ENCODE measurements at regions not wholly inside any gene's neighbourhood (a gene's known extent, or its start where the extent isn't known, plus 50 kb on each side); places are given as distances from the start of the nearest gene placed in this dataset.
"Not testable (repeated sequence)": the region's sequence is repeated elsewhere in the genome, so short reads cannot be mapped to it uniquely, and the experiment has no call there.

DNA sequence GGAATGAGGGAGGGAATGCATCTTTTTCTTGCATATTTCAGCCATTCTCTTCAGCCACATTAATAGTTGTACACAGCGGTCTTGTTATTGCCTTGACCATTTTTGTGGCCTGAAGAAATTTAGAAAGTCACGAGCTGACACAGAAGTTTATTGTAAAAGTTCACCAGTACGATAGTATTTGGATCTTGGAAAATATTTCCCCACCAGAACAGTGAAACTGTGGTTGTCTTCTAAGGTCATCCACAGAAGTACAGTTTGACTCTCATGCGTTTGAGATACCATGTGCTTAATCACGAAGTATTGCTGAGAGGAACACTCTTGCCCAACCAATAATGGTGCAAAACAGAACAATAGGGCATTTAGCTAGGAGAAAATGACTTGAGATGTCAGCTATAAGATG lies 409.2 kb upstream of the AMELY start:
- H4K20me1 ChIP-seq (ENCODE audit: insufficient read depth), result no peaks in the 10 kb centered on the region
- no peak overlapping the region for H3K4me3 ChIP-seq (ENCODE audit: low read length)
- H2AFZ ChIP-seq (ENCODE audit: low read depth, low read length), result no peak overlapping the region
- H3K9ac ChIP-seq (ENCODE audit: low read length), result no peak overlapping the region
- H3K36me3 ChIP-seq (ENCODE audit: insufficient read depth, low read length), result no peaks in the 10 kb centered on the region
- no peaks in the 10 kb centered on the region for H3K9me2 ChIP-seq (ENCODE audit: insufficient read depth, low read length)
- TF ChIP-seq, protein P1, sequence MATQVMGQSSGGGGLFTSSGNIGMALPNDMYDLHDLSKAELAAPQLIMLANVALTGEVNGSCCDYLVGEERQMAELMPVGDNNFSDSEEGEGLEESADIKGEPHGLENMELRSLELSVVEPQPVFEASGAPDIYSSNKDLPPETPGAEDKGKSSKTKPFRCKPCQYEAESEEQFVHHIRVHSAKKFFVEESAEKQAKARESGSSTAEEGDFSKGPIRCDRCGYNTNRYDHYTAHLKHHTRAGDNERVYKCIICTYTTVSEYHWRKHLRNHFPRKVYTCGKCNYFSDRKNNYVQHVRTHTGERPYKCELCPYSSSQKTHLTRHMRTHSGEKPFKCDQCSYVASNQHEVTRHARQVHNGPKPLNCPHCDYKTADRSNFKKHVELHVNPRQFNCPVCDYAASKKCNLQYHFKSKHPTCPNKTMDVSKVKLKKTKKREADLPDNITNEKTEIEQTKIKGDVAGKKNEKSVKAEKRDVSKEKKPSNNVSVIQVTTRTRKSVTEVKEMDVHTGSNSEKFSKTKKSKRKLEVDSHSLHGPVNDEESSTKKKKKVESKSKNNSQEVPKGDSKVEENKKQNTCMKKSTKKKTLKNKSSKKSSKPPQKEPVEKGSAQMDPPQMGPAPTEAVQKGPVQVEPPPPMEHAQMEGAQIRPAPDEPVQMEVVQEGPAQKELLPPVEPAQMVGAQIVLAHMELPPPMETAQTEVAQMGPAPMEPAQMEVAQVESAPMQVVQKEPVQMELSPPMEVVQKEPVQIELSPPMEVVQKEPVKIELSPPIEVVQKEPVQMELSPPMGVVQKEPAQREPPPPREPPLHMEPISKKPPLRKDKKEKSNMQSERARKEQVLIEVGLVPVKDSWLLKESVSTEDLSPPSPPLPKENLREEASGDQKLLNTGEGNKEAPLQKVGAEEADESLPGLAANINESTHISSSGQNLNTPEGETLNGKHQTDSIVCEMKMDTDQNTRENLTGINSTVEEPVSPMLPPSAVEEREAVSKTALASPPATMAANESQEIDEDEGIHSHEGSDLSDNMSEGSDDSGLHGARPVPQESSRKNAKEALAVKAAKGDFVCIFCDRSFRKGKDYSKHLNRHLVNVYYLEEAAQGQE (IDR thresholded peaks at IDR 0.05; ENCODE audit: borderline replicate concordance), result no peak
- no peak for TF ChIP-seq EP300 (conservative IDR thresholded peaks at IDR 0.05; ENCODE audit: poor library complexity, severe bottlenecking)
- TF ChIP-seq, protein P2, sequence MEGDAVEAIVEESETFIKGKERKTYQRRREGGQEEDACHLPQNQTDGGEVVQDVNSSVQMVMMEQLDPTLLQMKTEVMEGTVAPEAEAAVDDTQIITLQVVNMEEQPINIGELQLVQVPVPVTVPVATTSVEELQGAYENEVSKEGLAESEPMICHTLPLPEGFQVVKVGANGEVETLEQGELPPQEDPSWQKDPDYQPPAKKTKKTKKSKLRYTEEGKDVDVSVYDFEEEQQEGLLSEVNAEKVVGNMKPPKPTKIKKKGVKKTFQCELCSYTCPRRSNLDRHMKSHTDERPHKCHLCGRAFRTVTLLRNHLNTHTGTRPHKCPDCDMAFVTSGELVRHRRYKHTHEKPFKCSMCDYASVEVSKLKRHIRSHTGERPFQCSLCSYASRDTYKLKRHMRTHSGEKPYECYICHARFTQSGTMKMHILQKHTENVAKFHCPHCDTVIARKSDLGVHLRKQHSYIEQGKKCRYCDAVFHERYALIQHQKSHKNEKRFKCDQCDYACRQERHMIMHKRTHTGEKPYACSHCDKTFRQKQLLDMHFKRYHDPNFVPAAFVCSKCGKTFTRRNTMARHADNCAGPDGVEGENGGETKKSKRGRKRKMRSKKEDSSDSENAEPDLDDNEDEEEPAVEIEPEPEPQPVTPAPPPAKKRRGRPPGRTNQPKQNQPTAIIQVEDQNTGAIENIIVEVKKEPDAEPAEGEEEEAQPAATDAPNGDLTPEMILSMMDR (IDR thresholded peaks at IDR 0.05; ENCODE audit: poor library complexity, severe bottlenecking), result no peak
- no peak for TF ChIP-seq TAF1 (IDR thresholded peaks at IDR 0.05; ENCODE audit: low read depth)
- no peak for TF ChIP-seq SMC3 (conservative IDR thresholded peaks at IDR 0.05; ENCODE audit: poor library complexity)
- TF ChIP-seq RAD21 (conservative IDR thresholded peaks at IDR 0.05), result no peak
- no peak for TF ChIP-seq POLR2AphosphoS5 (IDR thresholded peaks at IDR 0.05)
- TF ChIP-seq MXI1 (conservative IDR thresholded peaks at IDR 0.05; ENCODE audit: poor library complexity, severe bottlenecking), result no peak
- TF ChIP-seq EZH2 (IDR thresholded peaks at IDR 0.05; ENCODE audit: borderline replicate concordance, insufficient read depth, low read length, poor library complexity, severe bottlenecking), result no peak
- H3K27ac ChIP-seq (ENCODE audit: low read length), result no peak overlapping the region
- H3F3A ChIP-seq (ENCODE audit: insufficient read depth, low read length, poor library complexity, severe bottlenecking), result no peaks in the 10 kb centered on the region
- H3K79me2 ChIP-seq (replicated peaks; ENCODE audit: insufficient read depth, low read length), result no peaks in the 10 kb centered on the region
- H3K4me2 ChIP-seq (ENCODE audit: low read length), result no peak overlapping the region
- H3K9me3 ChIP-seq (ENCODE audit: low read length), result no peaks in the 10 kb centered on the region
- no peaks in the 10 kb centered on the region for H3K27me3 ChIP-seq (ENCODE audit: insufficient read depth, low read depth, low read length)

- not testable (repeated sequence) for H3K36me3 ChIP-seq (ENCODE audit: insufficient read depth, low read length); H3K9ac ChIP-seq (ENCODE audit: low read length); H2AFZ ChIP-seq (ENCODE audit: low read depth, low read length); H4K20me1 ChIP-seq (ENCODE audit: insufficient read depth); H3K27me3 ChIP-seq (ENCODE audit: insufficient read depth, low read depth, low read length); H3K9me3 ChIP-seq (ENCODE audit: low read length); H3F3A ChIP-seq (ENCODE audit: insufficient read depth, low read length, poor library complexity, severe bottlenecking); H3K27ac ChIP-seq (ENCODE audit: low read length); H3K4me2 ChIP-seq (ENCODE audit: low read length); H3K9me2 ChIP-seq (ENCODE audit: insufficient read depth, low read length); H3K4me3 ChIP-seq (ENCODE audit: low read length); H3K79me2 ChIP-seq (replicated peaks; ENCODE audit: insufficient read depth, low read length)
These were observed 408.6 kb upstream of the AMELY start for GRCh38 chrY:7320171-7320570.

- Histone ChIP-seq H3F3A (ENCODE audit: insufficient read depth, low read length, poor library complexity, severe bottlenecking) (no peaks in the 10 kb centered on the region), H3K36me3 (ENCODE audit: insufficient read depth, low read length) (no peaks in the 10 kb centered on the region), H3K27ac (ENCODE audit: low read length) (no peak overlapping the region), H4K20me1 (ENCODE audit: insufficient read depth) (no peaks in the 10 kb centered on the region), H2AFZ (ENCODE audit: low read depth, low read length) (no peak overlapping the region), H3K79me2 (replicated peaks; ENCODE audit: insufficient read depth, low read length) (no peaks in the 10 kb centered on the region), H3K4me2 (ENCODE audit: low read length) (no peak overlapping the region), H3K9me3 (ENCODE audit: low read length) (no peaks in the 10 kb centered on the region), H3K9ac (ENCODE audit: low read length) (no peak overlapping the region), H3K9me2 (ENCODE audit: insufficient read depth, low read length) (no peaks in the 10 kb centered on the region), H3K27me3 (ENCODE audit: insufficient read depth, low read depth, low read length) (no peaks in the 10 kb centered on the region), H3K4me3 (ENCODE audit: low read length) (no peak overlapping the region)
- TF ChIP-seq TAF1 (IDR thresholded peaks at IDR 0.05; ENCODE audit: low read depth), result no peak
These were observed 406.6 kb upstream of the AMELY start for GRCh38 chrY:7318122-7318521.
